ENCODE measurements at regions not wholly inside any gene's neighbourhood (a gene's known extent, or its start where the extent isn't known, plus 50 kb on each side); places are given as distances from the start of the nearest gene placed in this dataset.

DNA sequence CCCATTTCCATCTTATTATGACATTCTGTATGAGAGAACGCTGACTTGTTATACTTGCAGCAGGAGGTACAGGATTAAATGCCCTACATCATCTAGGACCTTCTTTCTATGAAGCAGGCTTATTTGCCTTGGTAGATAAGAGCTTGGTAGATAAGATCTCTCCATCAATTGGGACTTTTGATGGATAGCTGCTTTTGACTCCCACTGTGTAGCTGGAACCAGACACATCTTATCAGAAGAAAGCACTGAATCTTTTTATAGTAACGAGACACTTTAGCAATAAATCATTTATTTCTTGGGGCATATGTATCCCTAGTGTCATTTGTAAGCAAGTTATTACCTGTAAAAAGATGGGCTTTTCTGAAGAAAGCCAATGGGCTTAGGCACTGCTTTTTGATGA is 613.9 kb downstream of the TECRL start:
- Histone ChIP-seq H3K79me2 (ENCODE audit: control insufficient read depth, insufficient read depth, low read length) (no peaks in the 10 kb centered on the region), H2AFZ (ENCODE audit: control insufficient read depth, low read length) (no peak overlapping the region), H4K20me1 (ENCODE audit: control insufficient read depth, extremely low read depth, insufficient read depth, low read length) (no peaks in the 10 kb centered on the region), H3K27me3 (ENCODE audit: control insufficient read depth, extremely low read depth, insufficient read depth, low read length) (no peaks in the 10 kb centered on the region), H3K4me1 (ENCODE audit: control insufficient read depth, extremely low read depth, insufficient read depth, low read length) (no peaks in the 10 kb centered on the region), H3K9ac (ENCODE audit: control insufficient read depth, extremely low read depth, insufficient read depth, low read length) (no peak overlapping the region), H3K9me1 (ENCODE audit: control insufficient read depth, extremely low read depth, insufficient read depth, low read length) (no peaks in the 10 kb centered on the region), H3K4me2 (ENCODE audit: control insufficient read depth, extremely low read depth, insufficient read depth, low read depth, low read length) (no peak overlapping the region), H3K27ac (ENCODE audit: control insufficient read depth, insufficient read depth, low read length) (no peak overlapping the region), H3K9me3 (ENCODE audit: control insufficient read depth, low read depth, low read length) (no peaks in the 10 kb centered on the region), H3K36me3 (ENCODE audit: control insufficient read depth in 2 of 2, extremely low read depth in 1 of 2, insufficient read depth in 2 of 2, low read length in 2 of 2) (no peaks in the 10 kb centered on the region), H3K4me3 (ENCODE audit: control insufficient read depth in 2 of 3, extremely low read depth in 1 of 3, insufficient read depth in 2 of 3, low read depth in 1 of 3, low read length in 3 of 3) (no peak overlapping the region)
- DNase-seq (ENCODE audit: low read depth, low spot score) (no peak), FAIRE-seq (no peak)
- TF ChIP-seq EZH2 (IDR thresholded peaks at IDR 0.05; ENCODE audit: low read length): no peak
- TF ChIP-seq, protein P1, sequence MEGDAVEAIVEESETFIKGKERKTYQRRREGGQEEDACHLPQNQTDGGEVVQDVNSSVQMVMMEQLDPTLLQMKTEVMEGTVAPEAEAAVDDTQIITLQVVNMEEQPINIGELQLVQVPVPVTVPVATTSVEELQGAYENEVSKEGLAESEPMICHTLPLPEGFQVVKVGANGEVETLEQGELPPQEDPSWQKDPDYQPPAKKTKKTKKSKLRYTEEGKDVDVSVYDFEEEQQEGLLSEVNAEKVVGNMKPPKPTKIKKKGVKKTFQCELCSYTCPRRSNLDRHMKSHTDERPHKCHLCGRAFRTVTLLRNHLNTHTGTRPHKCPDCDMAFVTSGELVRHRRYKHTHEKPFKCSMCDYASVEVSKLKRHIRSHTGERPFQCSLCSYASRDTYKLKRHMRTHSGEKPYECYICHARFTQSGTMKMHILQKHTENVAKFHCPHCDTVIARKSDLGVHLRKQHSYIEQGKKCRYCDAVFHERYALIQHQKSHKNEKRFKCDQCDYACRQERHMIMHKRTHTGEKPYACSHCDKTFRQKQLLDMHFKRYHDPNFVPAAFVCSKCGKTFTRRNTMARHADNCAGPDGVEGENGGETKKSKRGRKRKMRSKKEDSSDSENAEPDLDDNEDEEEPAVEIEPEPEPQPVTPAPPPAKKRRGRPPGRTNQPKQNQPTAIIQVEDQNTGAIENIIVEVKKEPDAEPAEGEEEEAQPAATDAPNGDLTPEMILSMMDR (optimal IDR thresholded peaks at IDR 0.05 in 1 of 3, IDR thresholded peaks at IDR 0.05 in 1 of 3, conservative IDR thresholded peaks at IDR 0.05 in 1 of 3; ENCODE audit: extremely low read depth in 1 of 3, insufficient read depth in 2 of 3, low read length in 3 of 3): no peak
- dilution Hi-C loops (cut with MboI; ENCODE audit: extremely low pct_ligation_motif_present, low sequenced_read_pairs): no loop called here

DNA sequence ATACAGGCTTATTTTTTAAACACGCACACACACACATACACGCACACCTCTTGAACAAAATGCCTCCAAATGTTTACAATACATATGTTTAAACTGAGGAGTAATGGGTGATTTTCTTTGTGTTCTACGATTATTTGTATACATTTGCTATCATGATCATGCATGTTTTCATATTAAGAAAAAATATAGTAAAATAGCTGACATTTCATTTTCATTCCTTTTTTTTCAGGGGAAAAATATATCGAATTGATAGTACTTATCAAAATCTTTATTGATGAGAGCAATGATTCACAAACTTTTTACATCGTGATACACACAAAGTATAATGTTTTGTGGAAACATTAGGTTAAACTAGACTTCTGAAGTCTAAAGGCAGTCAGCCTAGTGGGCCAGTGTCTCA is 618.9 kb downstream of the TECRL start:
- H3K36me3 ChIP-seq (ENCODE audit: control insufficient read depth in 2 of 2, extremely low read depth in 1 of 2, insufficient read depth in 2 of 2, low read length in 2 of 2): no peaks in the 10 kb centered on the region
- H2AFZ ChIP-seq (ENCODE audit: control insufficient read depth, low read length): no peak overlapping the region
- H3K4me2 ChIP-seq (ENCODE audit: control insufficient read depth, extremely low read depth, insufficient read depth, low read depth, low read length): no peak overlapping the region
- no peaks in the 10 kb centered on the region for H3K4me1 ChIP-seq (ENCODE audit: control insufficient read depth, extremely low read depth, insufficient read depth, low read length)
- DNase-seq (ENCODE audit: low read depth, low spot score) (no peak), FAIRE-seq (no peak)
- H4K20me1 ChIP-seq (ENCODE audit: control insufficient read depth, extremely low read depth, insufficient read depth, low read length): no peaks in the 10 kb centered on the region
- no peak overlapping the region for H3K27ac ChIP-seq (ENCODE audit: control insufficient read depth, insufficient read depth, low read length)
- no peaks in the 10 kb centered on the region for H3K27me3 ChIP-seq (ENCODE audit: control insufficient read depth, extremely low read depth, insufficient read depth, low read length)
- no peaks in the 10 kb centered on the region for H3K79me2 ChIP-seq (ENCODE audit: control insufficient read depth, insufficient read depth, low read length)
- dilution Hi-C loops (cut with MboI; ENCODE audit: extremely low pct_ligation_motif_present, low sequenced_read_pairs): no loop called here
- H3K9me1 ChIP-seq (ENCODE audit: control insufficient read depth, extremely low read depth, insufficient read depth, low read length): no peaks in the 10 kb centered on the region
- TF ChIP-seq, protein P1 (optimal IDR thresholded peaks at IDR 0.05 in 1 of 3, IDR thresholded peaks at IDR 0.05 in 1 of 3, conservative IDR thresholded peaks at IDR 0.05 in 1 of 3; ENCODE audit: extremely low read depth in 1 of 3, insufficient read depth in 2 of 3, low read length in 3 of 3): no peak
- no peak for TF ChIP-seq EZH2 (IDR thresholded peaks at IDR 0.05; ENCODE audit: low read length)
- H3K9ac ChIP-seq (ENCODE audit: control insufficient read depth, extremely low read depth, insufficient read depth, low read length): no peak overlapping the region
- no peaks in the 10 kb centered on the region for H3K9me3 ChIP-seq (ENCODE audit: control insufficient read depth, low read depth, low read length)
- no peak overlapping the region for H3K4me3 ChIP-seq (ENCODE audit: control insufficient read depth in 2 of 3, extremely low read depth in 1 of 3, insufficient read depth in 2 of 3, low read depth in 1 of 3, low read length in 3 of 3)

All from keratinocyte (primary cell).